ENCODE measurements at regions not wholly inside any gene's neighbourhood (a gene's known extent, or its start where the extent isn't known, plus 50 kb on each side); places are given as distances from the start of the nearest gene placed in this dataset.

DNA sequence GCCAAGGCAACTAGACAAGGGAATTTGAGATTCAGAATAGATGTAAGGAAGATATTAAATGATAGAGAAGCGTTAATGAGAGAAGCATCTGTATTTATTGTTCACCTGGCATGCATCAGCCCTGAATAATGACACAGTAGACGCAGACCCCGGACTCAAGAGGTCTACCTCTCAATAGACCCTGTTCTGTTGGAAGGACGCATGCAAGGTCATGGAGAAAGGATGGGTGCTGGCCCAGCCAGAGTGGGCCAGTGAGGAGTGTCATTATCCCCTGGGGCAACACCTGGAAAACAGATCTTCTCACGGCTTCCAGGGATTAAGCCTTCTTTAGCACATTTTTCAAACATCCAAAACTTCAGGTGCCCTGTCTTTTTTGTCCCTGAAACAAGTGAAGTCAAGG is 461.0 kb downstream of the EIPR1 start:
- no peak for DNase-seq (ENCODE audit: low read depth)
- TF ChIP-seq, protein P1, sequence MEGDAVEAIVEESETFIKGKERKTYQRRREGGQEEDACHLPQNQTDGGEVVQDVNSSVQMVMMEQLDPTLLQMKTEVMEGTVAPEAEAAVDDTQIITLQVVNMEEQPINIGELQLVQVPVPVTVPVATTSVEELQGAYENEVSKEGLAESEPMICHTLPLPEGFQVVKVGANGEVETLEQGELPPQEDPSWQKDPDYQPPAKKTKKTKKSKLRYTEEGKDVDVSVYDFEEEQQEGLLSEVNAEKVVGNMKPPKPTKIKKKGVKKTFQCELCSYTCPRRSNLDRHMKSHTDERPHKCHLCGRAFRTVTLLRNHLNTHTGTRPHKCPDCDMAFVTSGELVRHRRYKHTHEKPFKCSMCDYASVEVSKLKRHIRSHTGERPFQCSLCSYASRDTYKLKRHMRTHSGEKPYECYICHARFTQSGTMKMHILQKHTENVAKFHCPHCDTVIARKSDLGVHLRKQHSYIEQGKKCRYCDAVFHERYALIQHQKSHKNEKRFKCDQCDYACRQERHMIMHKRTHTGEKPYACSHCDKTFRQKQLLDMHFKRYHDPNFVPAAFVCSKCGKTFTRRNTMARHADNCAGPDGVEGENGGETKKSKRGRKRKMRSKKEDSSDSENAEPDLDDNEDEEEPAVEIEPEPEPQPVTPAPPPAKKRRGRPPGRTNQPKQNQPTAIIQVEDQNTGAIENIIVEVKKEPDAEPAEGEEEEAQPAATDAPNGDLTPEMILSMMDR (IDR thresholded peaks at IDR 0.05; ENCODE audit: insufficient read depth, low read depth, low read length, missing control alignments): no peak
- no peak overlapping the region for H3K4me3 ChIP-seq (ENCODE audit: low read depth, low read length)

DNA sequence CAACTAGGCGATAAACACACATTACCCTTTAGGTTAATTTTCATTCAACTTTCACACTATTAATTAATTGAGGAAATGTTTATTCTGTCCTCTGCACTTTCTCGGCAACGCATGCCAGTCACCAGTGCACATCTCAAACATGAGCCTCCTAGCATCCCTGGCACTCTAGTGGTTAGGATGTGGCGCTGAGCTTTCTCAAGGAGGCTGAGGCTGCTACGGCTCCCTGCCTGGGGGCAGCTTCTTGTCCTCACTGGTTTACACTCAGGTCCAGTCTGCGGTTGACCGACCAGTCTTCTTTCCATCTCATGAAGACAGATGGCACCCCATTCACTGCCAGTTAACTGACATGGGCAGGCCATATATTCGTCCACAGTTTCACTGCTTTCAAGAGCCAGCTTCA is 463.4 kb downstream of the EIPR1 start:
- H3K4me3 ChIP-seq (ENCODE audit: low read depth, low read length): no peak overlapping the region
- TF ChIP-seq, protein P1 (IDR thresholded peaks at IDR 0.05; ENCODE audit: insufficient read depth, low read depth, low read length, missing control alignments): no peak
- no peak for DNase-seq (ENCODE audit: low read depth)

DNA sequence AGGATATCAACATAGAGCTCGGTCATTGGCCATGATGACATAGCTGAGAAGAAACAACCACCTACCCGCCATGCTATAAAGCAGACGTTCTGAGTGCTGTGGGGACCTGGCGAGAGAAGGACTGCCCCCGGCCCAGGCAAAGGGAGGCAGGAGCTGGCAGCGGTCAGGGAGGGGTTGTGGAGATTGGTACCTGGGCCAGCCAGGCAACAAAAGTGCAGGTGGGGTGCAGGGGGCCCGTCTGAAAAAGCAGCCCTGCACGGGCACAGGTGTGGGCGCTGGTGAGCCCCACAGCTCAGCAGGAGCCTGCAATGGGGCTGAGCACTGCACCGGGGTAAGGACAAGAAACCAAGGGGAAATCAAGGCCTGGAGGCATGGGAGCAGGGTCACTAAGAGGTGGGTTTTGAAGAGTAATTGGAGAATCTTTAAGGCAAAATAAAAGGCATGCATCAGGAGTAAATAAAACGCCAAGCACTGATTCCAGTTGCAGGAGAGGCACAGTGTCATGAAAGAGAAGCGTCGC is 464.0 kb downstream of the EIPR1 start:
- no peak for DNase-seq (ENCODE audit: low read depth)
- H3K4me3 ChIP-seq (ENCODE audit: low read depth, low read length): no peak overlapping the region
- TF ChIP-seq, protein P1 (IDR thresholded peaks at IDR 0.05; ENCODE audit: insufficient read depth, low read depth, low read length, missing control alignments): no peak

DNA sequence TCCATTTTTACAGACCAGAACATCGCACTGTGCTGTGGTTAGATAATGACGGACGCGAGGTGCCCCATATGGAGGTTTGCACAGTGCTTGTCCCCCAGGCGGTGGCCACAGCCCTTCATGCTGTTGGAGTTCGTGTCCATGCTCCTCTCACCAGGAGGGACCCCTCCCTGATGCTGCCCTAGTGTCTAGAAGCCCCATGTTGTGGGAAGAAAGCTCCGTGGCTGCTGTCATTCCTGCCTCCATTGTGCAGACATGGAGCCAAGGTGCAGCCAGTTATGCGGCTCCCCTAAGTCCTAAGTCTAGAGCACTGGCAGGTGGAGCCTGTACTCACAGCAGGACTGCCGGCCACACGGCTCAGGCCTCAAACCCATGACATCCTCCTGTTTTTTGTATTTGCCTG is 464.9 kb downstream of the EIPR1 start:
- no peak overlapping the region for H3K4me3 ChIP-seq (ENCODE audit: low read depth, low read length)
- no peak for DNase-seq (ENCODE audit: low read depth)
- TF ChIP-seq, protein P1 (IDR thresholded peaks at IDR 0.05; ENCODE audit: insufficient read depth, low read depth, low read length, missing control alignments): no peak

DNA sequence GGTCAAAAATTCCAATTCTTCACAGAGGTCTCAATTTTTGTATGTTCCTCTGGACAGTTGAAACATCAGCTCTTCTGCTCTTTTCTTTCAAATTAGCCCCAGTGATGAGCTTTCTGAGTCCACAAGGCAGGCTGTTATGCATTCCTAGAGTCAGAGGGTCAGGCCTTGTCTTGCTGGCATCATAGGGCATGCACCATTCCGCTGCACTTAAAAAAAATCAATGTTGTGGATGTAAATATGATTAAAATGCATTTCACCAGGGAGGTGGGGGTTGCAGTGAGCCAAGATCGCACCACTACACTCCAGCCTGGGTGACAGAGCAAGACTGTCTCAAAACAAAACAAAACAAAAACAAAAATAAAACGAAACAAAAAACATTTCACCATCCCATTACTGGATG is 465.3 kb downstream of the EIPR1 start:
- H3K4me3 ChIP-seq (ENCODE audit: low read depth, low read length): no peak overlapping the region
- DNase-seq (ENCODE audit: low read depth): no peak
- TF ChIP-seq, protein P1 (IDR thresholded peaks at IDR 0.05; ENCODE audit: insufficient read depth, low read depth, low read length, missing control alignments): no peak

DNA sequence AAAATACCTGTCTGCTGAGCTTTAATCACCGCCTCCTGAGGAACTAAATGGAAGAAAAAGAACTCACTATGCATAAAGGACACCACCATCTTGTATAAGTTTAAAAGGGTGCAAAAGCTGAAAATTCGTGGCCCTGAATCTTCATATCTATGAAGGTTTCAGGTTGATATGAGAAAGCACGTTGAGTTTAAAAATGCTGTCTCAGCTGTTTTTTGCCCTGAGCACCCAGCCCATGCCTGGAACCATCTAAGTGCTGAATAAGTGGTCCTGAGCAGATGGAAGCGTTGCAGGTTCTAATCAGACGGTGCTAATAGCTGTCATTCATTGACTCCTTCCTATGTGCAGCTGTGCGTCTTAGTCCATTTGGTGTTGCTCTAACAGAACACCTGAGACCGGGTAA is 467.4 kb downstream of the EIPR1 start:
- TF ChIP-seq, protein P1 (IDR thresholded peaks at IDR 0.05; ENCODE audit: insufficient read depth, low read depth, low read length, missing control alignments): no peak
- no peak overlapping the region for H3K4me3 ChIP-seq (ENCODE audit: low read depth, low read length)
- no peak for DNase-seq (ENCODE audit: low read depth)
